AG09319 (cell line): ENCODE measurements at regions not wholly inside any gene's neighbourhood (a gene's known extent, or its start where the extent isn't known, plus 50 kb on each side); places are given as distances from the start of the nearest gene placed in this dataset.

Experiments
- DNase-seq: peaks from one replicate; pipeline ENCODE4 v3.0.0-alpha.2; 2010; ENCODE audit warnings: low read depth; ENCODE audit errors: extremely low read depth
- CTCF ChIP-seq: IDR thresholded peaks from 2 replicates; pipeline ENCODE4 v1.5.1; 2011; ENCODE audit warnings: low read depth, mild to moderate bottlenecking, inconsistent platforms, low read length, moderate library complexity

GRCh38 chr11:13896981-13897353, 65.6 kb upstream of the SPON1 start:
- no peak for TF ChIP-seq CTCF
- no peak for DNase-seq

GRCh38 chr11:13897646-13898276, 64.8 kb upstream of the SPON1 start:
- TF ChIP-seq CTCF = no peak
- no peak for DNase-seq

GRCh38 chr11:13899603-13900002, 62.9 kb upstream of the SPON1 start:
- no peak for DNase-seq
- no peak for TF ChIP-seq CTCF

- DNase-seq = no peak
- TF ChIP-seq CTCF = no peak
Observed at GRCh38 chr11:13902523-13902922, 60.0 kb upstream of the SPON1 start.

GRCh38 chr11:13905137-13905781, 57.3 kb upstream of the SPON1 start:
- DNase-seq = no peak
- no peak for TF ChIP-seq CTCF

GRCh38 chr11:13907678-13908077, 54.8 kb upstream of the SPON1 start:
- no peak for TF ChIP-seq CTCF
- DNase-seq = no peak

- DNase-seq = no peak
- no peak for TF ChIP-seq CTCF
Observed at GRCh38 chr11:13908535-13908934, 54.0 kb upstream of the SPON1 start.
